ENCODE measurements at regions not wholly inside any gene's neighbourhood (a gene's known extent, or its start where the extent isn't known, plus 50 kb on each side); places are given as distances from the start of the nearest gene placed in this dataset.
"Not testable (repeated sequence)": the region's sequence is repeated elsewhere in the genome, so short reads cannot be mapped to it uniquely, and the experiment has no call there.

- DNase-seq (ENCODE audit: low read depth), result no peak
Measured at GRCh38 chr10:36002445-36002844, 360.3 kb upstream of the FZD8 start.

GRCh38 chr10:36000754-36001153 lies 358.7 kb upstream of the FZD8 start:
- not testable (repeated sequence) for DNase-seq (ENCODE audit: low read depth)

DNA sequence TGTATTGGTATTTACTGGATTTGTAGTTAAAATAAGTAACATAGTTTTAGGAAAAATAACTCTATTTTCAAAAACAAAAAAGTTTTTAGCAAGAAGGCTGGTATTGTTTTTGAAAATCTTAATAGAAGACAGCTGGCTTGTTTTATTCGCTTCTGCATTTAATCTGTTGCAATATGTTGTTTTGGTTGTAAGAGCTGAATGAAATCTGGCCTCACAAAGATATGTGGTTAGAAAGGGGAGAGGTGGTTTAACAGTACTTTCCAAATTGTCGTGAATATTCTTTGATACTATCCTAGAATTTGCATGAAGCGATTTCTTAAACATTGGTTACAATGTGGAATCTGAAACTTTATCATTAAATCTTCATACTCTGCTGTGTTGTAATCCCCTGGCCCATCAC lies 355.9 kb upstream of the FZD8 start:
- DNase-seq (ENCODE audit: low read depth), result no peak

- DNase-seq (ENCODE audit: low read depth), result no peak
Measured at GRCh38 chr10:35995485-35995884, 353.4 kb upstream of the FZD8 start.

DNA sequence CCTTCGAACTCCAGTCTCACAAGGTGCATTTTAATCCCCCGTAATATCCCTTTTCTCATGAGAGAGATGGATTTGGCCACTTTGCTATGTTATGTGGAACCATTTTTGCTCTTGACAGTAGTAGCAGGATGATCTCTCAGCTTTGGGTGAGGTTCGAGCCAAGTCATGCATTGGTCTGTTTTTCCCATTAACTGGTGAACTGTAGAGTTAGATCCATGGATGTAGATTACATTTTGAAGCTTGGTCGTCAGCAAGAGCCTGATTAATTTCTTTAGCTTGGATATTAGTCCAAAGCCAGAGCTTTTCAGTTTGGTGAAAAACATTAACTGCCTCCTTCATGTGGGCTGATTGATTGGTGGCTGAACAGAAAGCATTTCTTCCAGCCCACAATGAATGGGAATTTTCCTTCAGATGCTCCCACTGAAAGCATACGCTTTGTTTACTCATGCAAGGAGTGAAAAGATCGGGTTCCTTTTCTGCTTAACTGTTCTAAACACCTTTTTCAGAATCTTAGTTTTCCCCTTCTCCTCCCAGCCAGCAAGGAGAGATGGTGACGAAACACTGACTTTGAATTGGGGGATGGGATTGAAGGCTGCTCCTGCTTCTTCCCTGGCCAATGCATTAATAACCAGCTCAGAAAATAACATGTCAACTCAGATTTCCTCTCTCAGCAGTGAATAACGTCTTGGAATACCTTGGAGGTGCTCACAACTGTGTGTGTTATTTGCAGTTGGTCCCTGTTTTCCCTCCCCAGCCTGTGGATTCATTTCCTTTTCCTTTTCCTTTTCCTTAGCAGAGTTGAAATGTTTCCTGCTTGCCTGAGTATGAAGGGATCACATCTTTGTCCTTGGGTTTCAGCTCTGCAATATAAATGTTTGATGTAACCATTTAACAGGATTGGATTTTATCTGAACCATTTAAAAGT lies 351.8 kb upstream of the FZD8 start:
- no peak for DNase-seq (ENCODE audit: low read depth)

DNA sequence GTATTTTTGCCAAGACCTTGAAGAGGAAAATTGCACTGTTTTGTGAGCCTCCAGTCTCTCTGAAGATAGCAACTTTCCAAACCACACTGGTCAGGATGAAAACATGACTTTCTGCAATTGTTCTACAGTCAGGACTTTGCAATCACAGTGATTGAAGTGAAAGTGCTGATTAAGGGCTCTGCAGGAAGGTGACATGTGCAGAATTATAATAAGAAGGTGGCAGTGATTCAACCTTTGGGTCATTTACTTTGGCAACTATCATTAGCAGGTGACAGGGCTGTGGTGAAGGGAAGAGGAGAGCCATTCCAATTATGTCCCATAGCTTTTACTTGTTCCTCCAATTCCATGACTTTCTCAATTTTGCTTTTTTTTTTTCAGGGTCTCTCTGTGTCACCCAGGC lies 350.0 kb upstream of the FZD8 start:
- DNase-seq (ENCODE audit: low read depth), result no peak

DNA sequence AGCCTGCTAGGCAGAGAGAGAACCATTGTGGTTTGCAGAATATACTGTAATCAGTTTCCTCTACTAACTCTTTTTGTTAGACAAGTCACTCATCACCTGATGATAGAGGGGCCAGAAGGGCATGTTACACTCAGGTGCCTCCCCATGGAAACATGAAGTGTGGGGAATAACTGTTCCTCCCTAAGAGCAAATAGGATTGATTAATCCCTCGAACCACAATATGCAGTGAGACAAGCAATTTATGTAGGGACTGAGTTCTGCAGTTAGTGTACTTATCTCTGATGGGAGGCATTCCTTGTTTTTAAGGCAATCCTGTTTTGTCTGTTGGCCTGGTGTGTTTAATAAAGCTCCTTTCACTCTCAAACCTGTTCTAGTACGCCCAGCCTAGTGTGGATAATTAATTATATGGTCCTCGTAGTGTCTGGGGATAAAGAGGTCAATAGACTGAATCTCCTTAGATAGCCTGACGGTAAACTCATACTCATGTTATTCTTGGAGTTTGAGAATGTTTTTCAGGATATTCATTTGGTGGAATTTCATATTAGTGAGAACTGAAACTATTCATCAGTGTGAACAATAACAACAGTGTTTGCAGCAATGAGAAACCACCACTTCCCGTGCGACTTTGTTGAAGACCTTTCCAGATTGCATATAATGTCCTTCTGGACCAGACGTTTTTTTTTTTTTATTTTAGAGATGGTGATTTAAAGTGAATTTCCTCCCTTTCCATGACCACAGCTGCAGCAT lies 344.8 kb upstream of the FZD8 start:
- DNase-seq (ENCODE audit: low read depth), result no peak

- no peak for DNase-seq (ENCODE audit: low read depth)
Measured at GRCh38 chr10:35979116-35979515, 337.0 kb upstream of the FZD8 start.

- DNase-seq (ENCODE audit: low read depth), result not testable (repeated sequence)
Measured at GRCh38 chr10:35973912-35974591, 332.0 kb upstream of the FZD8 start.

DNA sequence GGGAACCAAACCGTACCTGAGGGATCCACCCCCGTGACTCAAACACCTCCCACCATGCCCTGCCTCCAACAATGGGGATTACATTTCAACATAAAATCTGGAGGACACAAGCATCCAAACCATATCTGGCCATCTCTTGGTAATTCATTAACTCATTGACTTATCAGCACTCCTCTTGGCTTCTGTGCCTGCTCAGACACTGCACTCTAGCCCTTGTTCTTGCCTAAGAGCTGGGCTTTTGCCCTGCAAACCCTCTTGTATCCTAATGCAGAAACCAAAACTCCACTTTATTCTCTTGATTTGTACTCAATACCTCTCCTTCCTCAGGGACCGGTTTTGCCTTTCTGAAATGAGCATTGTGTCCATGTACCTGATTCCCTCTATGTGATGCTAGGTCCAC lies 330.2 kb upstream of the FZD8 start:
- no peak for DNase-seq (ENCODE audit: low read depth)

DNA sequence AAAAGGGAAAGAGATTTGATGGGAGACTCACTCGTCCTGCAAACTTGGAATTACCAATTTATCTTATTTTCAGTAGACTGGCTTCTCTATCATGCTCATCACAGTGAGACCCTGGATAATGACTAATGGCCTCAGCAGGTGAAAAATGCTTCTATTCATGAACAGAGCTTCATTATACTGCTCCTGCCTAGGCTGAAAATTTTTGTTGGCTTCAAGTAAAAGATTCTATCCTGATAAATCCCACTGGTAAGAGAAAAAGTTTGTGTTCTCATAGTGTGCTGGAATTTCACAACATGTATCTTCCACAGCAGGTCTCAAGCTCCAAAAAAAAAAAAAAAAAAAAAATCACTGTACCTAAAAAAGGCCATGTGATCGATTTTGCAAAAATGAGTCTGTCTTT lies 329.3 kb upstream of the FZD8 start:
- DNase-seq (ENCODE audit: low read depth), result no peak

DNA sequence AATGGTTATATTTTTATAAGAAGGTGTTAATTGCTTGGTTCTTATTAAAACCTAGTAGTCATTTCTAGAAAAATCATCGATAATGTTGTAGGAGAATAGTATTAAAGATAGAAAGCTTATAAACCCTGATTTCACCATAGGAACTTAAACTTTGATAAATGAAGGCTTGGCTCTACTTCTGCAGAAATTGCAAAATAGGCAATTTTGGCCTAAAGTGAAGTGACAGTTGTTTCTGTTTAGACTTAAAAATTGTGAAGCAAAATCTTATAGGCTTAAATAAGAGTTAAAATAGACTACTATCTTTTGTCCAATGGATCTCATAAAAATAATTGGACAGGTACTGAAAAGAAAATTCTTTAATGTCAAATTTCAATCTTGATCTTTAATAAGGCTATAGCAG lies 321.6 kb upstream of the FZD8 start:
- no peak for DNase-seq (ENCODE audit: low read depth)

DNA sequence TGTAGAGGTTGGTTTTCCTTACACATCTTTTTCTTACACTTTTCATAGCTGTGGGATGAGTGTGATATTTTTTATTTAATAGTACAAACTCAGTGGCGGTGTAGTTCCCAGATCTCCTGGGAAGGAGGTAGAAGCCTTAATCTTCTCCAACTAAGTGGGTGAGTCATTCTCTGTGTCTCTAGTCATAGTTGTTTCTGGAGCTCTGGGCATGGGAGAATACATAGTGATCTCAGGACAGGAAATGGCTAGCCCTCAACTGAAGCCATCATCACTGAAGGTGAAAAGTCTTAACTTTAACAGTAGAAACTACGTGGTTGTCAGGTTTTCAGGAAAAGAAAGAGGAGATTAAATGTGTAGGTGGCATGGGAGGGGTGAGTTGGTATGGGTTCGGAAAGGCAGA lies 319.4 kb upstream of the FZD8 start:
- no peak for DNase-seq (ENCODE audit: low read depth)

- peak; percentile 68 for DNase-seq (ENCODE audit: low read depth)
Measured at GRCh38 chr10:35959252-35959651, 317.2 kb upstream of the FZD8 start.

GRCh38 chr10:35958609-35959008 lies 316.5 kb upstream of the FZD8 start:
- not testable (repeated sequence) for DNase-seq (ENCODE audit: low read depth)

DNA sequence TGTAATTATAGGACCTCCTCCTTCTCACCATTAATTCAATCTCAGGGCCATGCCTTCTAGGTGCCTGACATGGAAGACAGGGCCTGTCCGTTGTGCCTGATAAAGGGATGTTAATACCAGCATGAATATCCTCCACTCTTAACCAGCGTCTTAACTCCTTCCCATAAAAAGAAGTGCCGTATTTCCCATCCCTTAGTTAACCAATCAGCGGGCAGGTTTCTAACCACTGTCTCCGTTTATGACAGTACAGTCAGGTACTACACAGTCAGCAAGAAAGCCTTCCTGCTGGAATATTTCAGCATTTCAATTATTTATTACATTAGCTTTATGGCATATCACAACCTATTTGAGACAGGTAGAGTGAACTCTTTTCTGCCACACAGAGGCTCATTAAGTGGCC lies 308.6 kb upstream of the FZD8 start:
- DNase-seq (ENCODE audit: low read depth), result no peak

DNA sequence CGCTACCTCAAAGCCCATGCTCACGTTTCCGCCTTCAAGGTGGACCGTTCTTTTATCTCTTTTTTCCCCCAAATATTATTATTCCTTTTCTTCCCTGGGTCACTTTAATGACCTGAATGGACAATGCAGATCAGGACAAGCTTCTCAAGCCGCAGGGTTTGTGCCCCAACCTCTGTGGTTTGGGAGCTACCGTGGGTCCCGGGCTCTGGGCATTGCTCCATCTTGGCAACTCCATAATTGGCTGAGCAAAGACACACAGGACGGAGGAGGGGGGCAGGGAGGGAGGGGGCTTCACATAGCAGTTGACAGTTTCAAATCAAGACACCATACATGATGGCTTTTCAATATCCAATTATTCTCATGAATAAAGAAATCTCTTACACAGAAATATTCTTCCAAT lies 308.1 kb upstream of the FZD8 start:
- no peak for DNase-seq (ENCODE audit: low read depth)

DNA sequence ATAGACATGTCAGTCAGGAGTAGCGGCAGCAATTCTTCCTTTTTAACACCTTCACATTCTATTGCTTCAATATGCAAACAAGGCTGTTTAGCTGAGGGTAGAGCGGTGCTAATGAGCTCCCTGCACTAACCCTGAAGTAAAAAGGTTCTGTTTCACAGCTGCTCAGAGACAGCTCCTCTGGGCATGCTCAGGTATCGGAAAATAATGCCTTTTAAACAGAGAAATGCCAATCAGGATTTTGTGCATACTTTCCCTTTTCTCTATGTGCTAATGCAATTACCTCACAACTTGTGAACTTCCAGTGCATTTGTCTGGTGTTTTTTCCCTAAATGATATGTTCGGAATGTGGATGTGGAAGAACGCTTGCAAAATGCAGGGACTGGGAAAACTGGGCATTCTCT lies 307.7 kb upstream of the FZD8 start:
- DNase-seq (ENCODE audit: low read depth), result no peak

DNA sequence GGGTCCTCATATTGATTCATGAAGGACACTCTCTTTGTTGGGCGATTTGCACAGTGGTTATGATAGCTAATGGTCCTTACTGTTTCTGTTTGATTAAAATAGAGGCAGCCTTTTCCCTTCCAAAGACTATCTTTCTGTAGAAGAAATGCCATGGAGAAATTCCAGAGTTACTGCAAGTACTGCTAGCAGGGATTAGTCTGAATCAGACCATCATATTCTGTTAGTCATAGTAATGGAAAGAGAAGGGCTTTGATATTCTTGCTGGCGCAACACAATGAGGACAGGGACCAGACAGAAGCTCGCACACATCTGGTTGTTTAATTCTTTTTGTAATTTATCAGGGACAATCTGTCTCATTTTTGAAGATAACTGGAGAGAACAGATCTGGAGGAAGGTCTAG lies 304.5 kb upstream of the FZD8 start:
- DNase-seq (ENCODE audit: low read depth), result no peak

DNA sequence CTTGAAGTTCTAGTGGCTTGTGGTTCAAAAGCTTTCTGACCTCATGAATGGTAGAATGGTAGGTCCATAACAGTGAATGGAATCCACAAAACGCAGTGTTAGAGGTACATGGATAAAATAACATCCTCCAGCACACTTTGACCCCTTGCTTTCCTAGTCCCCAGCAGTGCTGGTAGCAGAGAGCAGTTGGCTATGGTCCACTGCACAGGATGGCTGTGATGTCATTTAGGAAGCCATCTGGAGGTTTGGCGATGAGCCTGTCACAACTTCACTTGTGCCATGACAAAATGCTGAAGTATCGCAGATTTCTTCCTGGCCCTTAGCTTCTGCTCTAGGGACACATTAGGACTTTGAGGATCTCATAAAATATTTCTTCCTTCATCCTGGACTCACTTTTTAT lies 300.0 kb upstream of the FZD8 start:
- DNase-seq (ENCODE audit: low read depth), result no peak

GRCh38 chr10:35940141-35941041 lies 298.3 kb upstream of the FZD8 start:
- peak; percentile 82 for DNase-seq (ENCODE audit: low read depth)
